T-helper 17 cell (primary cell): ENCODE measurements at regions not wholly inside any gene's neighbourhood (a gene's known extent, or its start where the extent isn't known, plus 50 kb on each side); places are given as distances from the start of the nearest gene placed in this dataset.
"Not testable (repeated sequence)": the region's sequence is repeated elsewhere in the genome, so short reads cannot be mapped to it uniquely, and the experiment has no call there.

ENCODE experiments used
- ATAC-seq: fragments of 150-1000 bp; cut with Tn5 transposase; 2 replicates; pipeline ENCODE4 v1.10.0; 2021; ENCODE audit warnings: mild to moderate bottlenecking, moderate library complexity
- DNase-seq, 3 donors: peaks; one replicate each; pipeline versions ENCODE4 v3.0.0 to v3.0.0-alpha.2; 2020 to 2021
- H3K9me3 ChIP-seq: one replicate; pipeline ENCODE4 v1.7.0; 2013; ENCODE audit warnings: low read length, mild to moderate bottlenecking; ENCODE audit not compliant: control insufficient read depth, poor library complexity, severe bottlenecking
- H3K27ac Mint-ChIP-seq: one replicate; pipeline ENCODE4 v1.8.0; 2022; ENCODE audit warnings: mild to moderate bottlenecking, moderate library complexity, mixed read lengths
- H3K27me3 Mint-ChIP-seq: one replicate; pipeline ENCODE4 v1.8.0; 2022; ENCODE audit warnings: mixed read lengths
- H3K36me3 Mint-ChIP-seq: one replicate; pipeline ENCODE4 v1.8.0; 2022; ENCODE audit warnings: low read depth, mixed read lengths
- H3K4me1 Mint-ChIP-seq: one replicate; pipeline ENCODE4 v1.8.0; 2022; ENCODE audit warnings: mild to moderate bottlenecking, mixed read lengths
- H3K4me3 Mint-ChIP-seq: one replicate; pipeline ENCODE4 v1.8.0; 2022; ENCODE audit warnings: mild to moderate bottlenecking, moderate library complexity, mixed read lengths

DNA sequence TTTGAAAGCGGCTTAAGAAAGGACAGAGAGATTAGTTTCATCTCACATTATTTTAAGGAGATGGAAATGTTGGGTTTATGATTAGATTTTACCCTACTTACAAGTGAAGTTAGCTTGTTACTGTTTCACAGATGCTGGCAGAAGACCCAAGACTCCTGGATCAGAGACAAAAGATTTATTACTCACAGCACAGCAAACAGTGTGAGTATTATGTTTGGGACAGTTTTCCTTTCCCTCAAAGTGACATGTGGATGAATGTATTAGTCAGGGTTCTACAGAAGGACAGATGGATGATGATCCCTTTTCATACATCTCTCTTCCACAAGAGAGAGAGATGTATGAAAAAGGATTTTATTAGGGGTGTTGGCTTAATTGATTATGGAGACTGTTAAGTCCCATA lies 281.8 kb upstream of the CDH2 start:
- no peak overlapping the region for H3K27ac Mint-ChIP-seq
- H3K36me3 Mint-ChIP-seq: no peaks in the 10 kb centered on the region
- H3K27me3 Mint-ChIP-seq: no peaks in the 10 kb centered on the region
- H3K4me1 Mint-ChIP-seq: no peaks in the 10 kb centered on the region
- no peaks in the 10 kb centered on the region for H3K9me3 ChIP-seq
- DNase-seq (no peak), ATAC-seq (no peak)
- H3K4me3 Mint-ChIP-seq: no peak overlapping the region

DNA sequence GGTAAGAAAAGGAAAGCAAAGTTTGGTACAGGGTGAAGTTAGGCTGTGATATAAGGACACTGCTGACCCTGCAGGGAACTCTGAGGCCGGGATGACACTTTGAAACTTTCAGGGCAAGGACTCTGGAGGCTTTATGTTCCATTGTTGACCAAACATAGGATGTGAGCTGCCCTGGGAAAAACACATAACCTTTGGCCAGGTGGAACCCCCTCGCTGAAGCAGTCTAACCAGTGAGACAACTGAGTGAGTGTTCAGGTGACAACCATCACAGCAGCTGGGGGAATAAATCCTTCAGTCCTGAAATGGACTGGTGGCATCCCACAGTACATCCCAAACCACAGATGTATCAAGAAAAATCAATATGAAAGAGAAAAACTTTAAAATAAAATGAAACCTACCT lies 280.9 kb upstream of the CDH2 start:
- H3K27ac Mint-ChIP-seq: no peak overlapping the region
- no peaks in the 10 kb centered on the region for H3K4me1 Mint-ChIP-seq
- no peaks in the 10 kb centered on the region for H3K27me3 Mint-ChIP-seq
- no peak overlapping the region for H3K4me3 Mint-ChIP-seq
- DNase-seq (no peak), ATAC-seq (no peak)
- H3K9me3 ChIP-seq: no peaks in the 10 kb centered on the region
- H3K36me3 Mint-ChIP-seq: no peaks in the 10 kb centered on the region

DNA sequence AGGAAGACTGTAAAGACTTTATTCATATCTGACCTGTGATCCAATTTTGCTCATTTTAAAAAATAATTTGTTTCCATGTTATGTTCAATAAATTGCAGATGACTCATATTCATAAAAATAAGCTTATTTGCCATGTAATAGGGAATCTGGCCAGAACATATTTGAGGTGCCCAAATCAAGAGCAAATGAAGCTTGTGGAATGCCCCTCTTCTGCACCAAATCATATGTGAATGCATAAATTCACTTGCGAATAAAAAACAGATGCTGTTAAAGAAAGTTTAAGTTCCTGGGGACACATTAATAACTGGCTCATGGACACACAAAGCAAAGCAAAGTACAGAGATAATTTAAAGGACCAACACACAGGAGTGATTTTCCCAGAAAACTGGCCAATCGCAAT lies 279.0 kb upstream of the CDH2 start:
- no peak overlapping the region for H3K4me3 Mint-ChIP-seq
- H3K9me3 ChIP-seq: no peaks in the 10 kb centered on the region
- H3K4me1 Mint-ChIP-seq: no peaks in the 10 kb centered on the region

DNA sequence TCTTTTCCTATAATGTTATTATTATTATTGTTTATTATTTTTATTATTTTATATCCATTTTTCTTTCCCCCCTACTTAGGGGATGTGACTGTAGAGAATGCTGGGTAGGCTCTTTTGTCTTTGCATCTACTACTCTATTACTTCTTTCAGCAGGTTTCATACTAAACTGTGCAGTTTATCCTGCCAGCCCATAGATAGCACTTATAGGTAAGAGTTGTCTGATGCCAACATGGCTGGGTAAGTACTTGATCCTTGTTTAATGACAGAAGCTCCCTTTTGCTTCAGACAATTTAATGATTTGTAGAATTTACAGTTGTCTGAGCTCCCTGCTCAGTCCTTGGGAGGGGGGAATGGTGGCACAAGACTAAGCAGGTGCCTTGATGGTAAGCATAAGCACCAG lies 262.9 kb upstream of the CDH2 start:
- Mint-ChIP-seq H3K27ac (no peak overlapping the region), H3K4me1 (no peaks in the 10 kb centered on the region), H3K36me3 (no peaks in the 10 kb centered on the region), H3K4me3 (no peak overlapping the region), H3K27me3 (no peaks in the 10 kb centered on the region)
- no peak for DNase-seq
- no peaks in the 10 kb centered on the region for H3K9me3 ChIP-seq
- no peak for ATAC-seq

More for the DNA sequence above, 279.0 kb upstream of the CDH2 start:
- Mint-ChIP-seq H3K27me3 (no peaks in the 10 kb centered on the region), H3K27ac (no peak overlapping the region), H3K36me3 (no peaks in the 10 kb centered on the region)
- DNase-seq: no peak
- no peak for ATAC-seq

DNA sequence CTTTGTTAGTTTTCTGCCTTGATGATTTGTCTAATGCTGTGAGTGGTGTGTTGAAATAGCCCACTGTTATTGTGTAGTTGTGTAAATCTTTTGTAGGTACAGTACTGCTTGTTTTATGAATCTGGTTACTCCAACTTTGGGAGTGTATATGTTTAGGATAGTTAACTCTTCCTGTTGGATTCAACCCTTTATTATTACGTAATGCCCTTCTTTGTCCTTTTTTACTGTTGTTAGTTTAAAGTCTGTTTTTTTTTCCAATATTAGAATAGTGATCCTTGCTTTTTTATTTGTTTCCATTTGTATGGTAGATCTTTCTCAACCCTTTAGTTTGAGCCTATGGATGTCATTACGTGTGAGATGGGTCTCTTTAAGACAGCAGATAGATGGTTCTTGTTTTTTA lies 261.5 kb upstream of the CDH2 start:
- Mint-ChIP-seq H3K4me1 (no peaks in the 10 kb centered on the region), H3K27ac (no peak overlapping the region), H3K36me3 (no peaks in the 10 kb centered on the region), H3K4me3 (no peak overlapping the region), H3K27me3 (no peaks in the 10 kb centered on the region)
- H3K9me3 ChIP-seq: no peaks in the 10 kb centered on the region
- DNase-seq (no peak), ATAC-seq (no peak)

DNA sequence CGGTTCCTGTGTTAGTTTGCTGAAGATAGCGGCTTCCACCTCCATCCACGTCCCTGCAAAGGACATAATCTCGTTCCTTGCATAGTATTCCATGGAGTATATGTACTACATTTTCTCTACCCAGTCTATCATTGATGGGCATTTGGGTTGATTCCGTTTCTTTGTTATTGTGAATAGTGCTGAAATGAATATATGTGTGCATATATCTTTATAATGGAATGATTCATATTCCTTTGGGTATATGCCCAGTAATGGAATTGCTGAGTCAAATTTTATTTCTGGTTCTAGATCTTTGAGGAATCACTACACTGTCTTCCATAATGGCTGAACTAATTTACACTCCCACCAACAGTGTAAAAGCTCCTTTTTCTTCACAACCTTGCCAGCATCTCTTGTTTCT lies 255.4 kb upstream of the CDH2 start:
- Mint-ChIP-seq H3K27me3 (no peaks in the 10 kb centered on the region), H3K4me3 (no peak overlapping the region), H3K36me3 (no peaks in the 10 kb centered on the region), H3K4me1 (no peaks in the 10 kb centered on the region), H3K27ac (no peak overlapping the region)
- DNase-seq (no peak), ATAC-seq (no peak)
- peaks cover 7% of the 10 kb centered on the region for H3K9me3 ChIP-seq

DNA sequence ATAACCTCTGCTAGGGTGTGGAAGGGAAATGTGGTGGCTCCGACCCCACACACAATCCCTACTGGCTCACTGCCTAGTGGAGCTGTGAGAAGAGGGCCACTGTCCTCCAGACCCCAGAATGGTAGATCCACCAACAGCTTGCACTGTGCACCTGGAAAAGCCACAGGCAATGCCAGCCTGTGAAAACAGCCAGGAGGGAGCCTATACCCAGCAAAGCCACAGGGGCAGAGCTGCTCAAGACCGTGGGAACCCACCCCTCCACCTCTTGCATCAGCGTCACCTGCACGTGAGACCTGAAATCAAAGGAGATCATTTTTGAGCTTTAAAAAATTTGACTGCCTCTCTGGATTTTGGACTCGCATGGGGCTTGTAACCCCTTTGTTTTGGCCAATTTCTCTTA lies 249.0 kb upstream of the CDH2 start:
- Mint-ChIP-seq H3K27ac (no peak overlapping the region), H3K36me3 (no peaks in the 10 kb centered on the region), H3K4me1 (no peaks in the 10 kb centered on the region), H3K4me3 (no peak overlapping the region), H3K27me3 (no peaks in the 10 kb centered on the region)
- DNase-seq: no peak
- ATAC-seq: no peak
- H3K9me3 ChIP-seq: no peaks in the 10 kb centered on the region

DNA sequence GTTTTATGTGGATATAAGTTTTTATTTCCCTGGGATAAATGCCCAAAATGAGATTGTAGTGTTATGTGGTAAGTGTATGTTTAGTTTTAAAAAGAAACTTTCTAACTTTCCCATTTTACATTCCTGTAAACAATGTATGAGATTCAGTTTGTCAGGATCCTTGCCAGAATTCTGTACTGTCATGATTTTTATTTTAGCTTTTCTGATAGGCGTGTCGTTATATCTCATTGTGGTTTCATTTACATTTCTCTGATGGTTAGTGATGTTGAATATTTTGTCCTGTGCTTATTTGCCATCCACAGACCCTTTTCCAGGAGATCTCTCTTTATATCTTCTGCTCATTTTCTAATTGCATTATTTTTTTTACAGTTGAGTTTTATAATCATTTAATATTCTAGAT lies 245.6 kb upstream of the CDH2 start:
- Mint-ChIP-seq H3K36me3 (no peaks in the 10 kb centered on the region), H3K27ac (no peak overlapping the region), H3K27me3 (no peaks in the 10 kb centered on the region), H3K4me1 (no peaks in the 10 kb centered on the region), H3K4me3 (no peak overlapping the region)
- no peaks in the 10 kb centered on the region for H3K9me3 ChIP-seq
- DNase-seq: no peak
- ATAC-seq: no peak

DNA sequence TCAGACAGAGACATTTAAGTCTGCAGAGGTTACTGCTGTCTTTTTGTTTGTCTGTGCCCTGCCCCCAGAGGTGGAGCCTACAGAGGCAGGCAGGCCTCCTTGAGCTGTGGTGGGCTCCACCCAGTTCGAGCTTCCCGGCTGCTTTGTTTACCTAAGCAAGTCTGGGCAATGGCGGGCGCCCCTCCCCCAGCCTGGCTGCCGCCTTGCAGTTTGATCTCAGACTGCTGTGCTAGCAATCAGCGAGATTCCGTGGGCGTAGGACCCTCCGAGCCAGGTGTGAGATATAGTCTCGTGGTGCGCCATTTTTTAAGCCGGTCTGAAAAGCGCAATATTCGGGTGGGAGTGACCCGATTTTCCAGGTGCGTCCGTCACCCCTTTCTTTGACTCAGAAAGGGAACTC lies 245.0 kb upstream of the CDH2 start:
- H3K9me3 ChIP-seq, H3K4me1 Mint-ChIP-seq, H3K27me3 Mint-ChIP-seq, H3K27ac Mint-ChIP-seq, H3K36me3 Mint-ChIP-seq, H3K4me3 Mint-ChIP-seq, ATAC-seq, DNase-seq: not testable (repeated sequence)

DNA sequence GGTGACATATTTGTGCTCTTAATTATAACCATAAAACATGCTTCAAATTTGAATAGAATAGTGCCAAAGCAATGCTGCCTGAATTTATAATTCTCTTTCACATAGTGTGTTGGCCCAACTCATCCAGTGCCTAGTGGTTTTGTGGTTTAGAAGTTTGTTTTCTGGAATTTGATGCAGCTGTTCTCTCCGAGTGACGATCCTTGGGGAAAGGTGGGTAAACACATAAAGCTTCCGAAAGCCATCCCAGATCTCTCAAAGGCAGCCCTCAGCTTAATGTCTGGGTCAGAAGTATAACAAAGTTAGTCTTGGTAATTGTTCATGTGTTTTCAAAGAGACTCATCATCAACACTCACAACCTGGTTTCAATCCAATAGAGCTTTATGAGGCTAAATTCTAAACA lies 235.6 kb upstream of the CDH2 start:
- no peak for DNase-seq
- Mint-ChIP-seq H3K4me3 (no peak overlapping the region), H3K27ac (no peak overlapping the region), H3K27me3 (no peaks in the 10 kb centered on the region), H3K4me1 (no peaks in the 10 kb centered on the region), H3K36me3 (no peaks in the 10 kb centered on the region)
- ATAC-seq: no peak
- peaks cover 3% of the 10 kb centered on the region for H3K9me3 ChIP-seq

DNA sequence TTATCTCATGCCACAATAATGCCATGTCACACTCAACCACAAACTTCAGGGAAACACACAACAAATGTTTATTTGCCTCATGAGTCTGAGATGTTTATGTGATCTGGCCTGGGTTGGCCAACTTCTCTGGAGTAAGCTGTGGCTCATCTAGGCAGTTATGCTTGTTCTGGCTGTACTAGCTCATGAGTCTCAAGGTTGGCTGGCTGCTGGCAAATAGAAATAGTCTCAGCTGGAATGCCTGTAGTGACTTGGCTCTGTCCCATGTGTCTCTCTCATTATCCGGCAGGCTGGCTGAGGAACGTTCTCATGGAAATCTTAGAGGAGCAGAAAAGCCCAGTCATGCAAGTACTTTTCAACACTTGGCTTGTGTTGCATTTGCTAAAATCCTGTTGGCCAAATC lies 234.9 kb upstream of the CDH2 start:
- Mint-ChIP-seq H3K27me3 (no peaks in the 10 kb centered on the region), H3K27ac (no peak overlapping the region), H3K4me1 (no peaks in the 10 kb centered on the region), H3K4me3 (no peak overlapping the region), H3K36me3 (no peaks in the 10 kb centered on the region)
- no peak for DNase-seq
- peaks cover 3% of the 10 kb centered on the region for H3K9me3 ChIP-seq
- ATAC-seq: no peak

DNA sequence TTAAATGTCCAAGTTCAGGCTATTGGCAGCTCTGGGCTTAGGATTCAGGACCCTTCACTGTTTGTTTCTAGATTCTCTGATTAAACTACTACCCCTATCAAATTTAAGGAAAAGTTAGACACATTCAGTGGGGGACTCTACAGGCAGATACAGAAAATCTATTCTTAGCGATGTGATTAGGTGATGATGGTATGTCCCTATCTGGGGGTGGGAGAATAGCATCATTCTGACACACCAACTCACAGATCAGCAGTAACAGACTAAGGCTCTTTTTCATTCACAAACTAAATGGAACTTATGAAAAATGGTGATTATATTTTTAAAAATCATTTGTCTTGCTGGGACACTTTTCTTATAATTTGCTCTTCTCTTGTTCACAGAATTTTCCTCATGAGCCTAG lies 232.9 kb upstream of the CDH2 start:
- no peaks in the 10 kb centered on the region for H3K27me3 Mint-ChIP-seq
- H3K9me3 ChIP-seq: peaks cover 3% of the 10 kb centered on the region
- DNase-seq (no peak), ATAC-seq (no peak)
- H3K27ac Mint-ChIP-seq: no peak overlapping the region
- H3K4me3 Mint-ChIP-seq: no peak overlapping the region
- no peaks in the 10 kb centered on the region for H3K36me3 Mint-ChIP-seq
- H3K4me1 Mint-ChIP-seq: no peaks in the 10 kb centered on the region

DNA sequence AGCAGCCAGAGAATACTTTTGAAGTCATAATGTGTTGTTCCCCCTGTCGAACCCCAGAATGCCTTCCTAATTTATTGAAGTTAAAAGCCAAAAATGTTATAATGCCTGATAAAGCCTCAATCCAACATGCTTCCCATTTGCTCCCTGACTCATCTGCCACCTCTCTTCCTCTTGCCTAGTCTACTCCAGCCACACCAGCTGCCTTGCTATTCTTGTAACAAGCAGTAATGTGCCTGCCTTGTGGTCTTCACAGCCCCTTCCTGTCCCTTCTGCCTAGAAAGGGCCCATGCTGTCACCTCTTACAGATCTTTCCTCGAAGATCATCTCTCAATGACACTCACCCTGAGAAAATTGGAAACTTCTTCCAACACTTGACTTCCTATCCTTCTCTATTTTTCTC lies 231.6 kb upstream of the CDH2 start:
- Mint-ChIP-seq H3K36me3 (no peaks in the 10 kb centered on the region), H3K27ac (no peak overlapping the region), H3K4me1 (no peaks in the 10 kb centered on the region), H3K4me3 (no peak overlapping the region), H3K27me3 (no peaks in the 10 kb centered on the region)
- DNase-seq (no peak), ATAC-seq (no peak)
- H3K9me3 ChIP-seq: peaks cover 3% of the 10 kb centered on the region

DNA sequence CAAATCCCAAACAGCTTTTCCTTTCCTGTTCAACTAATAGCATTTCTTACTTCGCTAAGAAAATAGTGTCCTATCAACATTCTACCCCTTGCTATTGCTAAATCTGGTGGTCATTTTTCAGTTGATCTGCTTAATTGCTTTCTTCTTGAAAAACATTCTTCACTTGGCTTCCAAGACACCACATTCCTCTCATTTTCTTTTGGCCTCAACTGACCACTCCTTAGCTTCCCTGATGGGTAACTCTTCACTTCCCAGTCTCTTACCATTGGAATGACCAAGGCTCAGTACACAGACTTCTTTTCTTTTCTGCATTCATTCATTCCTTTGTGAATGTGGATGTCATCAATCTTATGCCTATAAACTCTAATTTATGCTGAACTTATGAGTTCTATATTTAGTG lies 230.8 kb upstream of the CDH2 start:
- ATAC-seq (no peak), DNase-seq (no peak)
- Mint-ChIP-seq H3K4me1 (no peaks in the 10 kb centered on the region), H3K36me3 (no peaks in the 10 kb centered on the region), H3K27me3 (no peaks in the 10 kb centered on the region), H3K27ac (no peak overlapping the region), H3K4me3 (no peak overlapping the region)
- H3K9me3 ChIP-seq: no peaks in the 10 kb centered on the region

DNA sequence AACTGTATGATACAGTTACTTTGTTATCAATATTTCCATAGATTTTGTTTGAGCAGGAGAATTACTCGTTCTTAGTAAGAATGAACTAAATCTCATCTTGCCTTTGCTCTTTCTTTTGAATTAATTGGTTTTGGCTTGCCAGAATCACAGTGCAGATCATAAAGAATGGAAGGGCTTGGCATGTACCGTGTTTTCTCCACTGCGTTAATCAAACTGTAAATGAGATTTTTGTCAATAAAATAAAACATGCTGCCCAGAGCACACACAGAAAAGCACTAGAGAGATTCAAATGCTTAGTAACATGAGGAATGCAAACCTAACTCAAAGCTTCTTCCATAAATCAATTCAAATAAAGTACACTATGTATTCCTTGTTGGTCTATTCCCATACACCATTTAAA lies 229.6 kb upstream of the CDH2 start:
- DNase-seq: no peak
- Mint-ChIP-seq H3K27me3 (no peaks in the 10 kb centered on the region), H3K36me3 (no peaks in the 10 kb centered on the region), H3K4me3 (no peak overlapping the region), H3K27ac (no peak overlapping the region), H3K4me1 (no peaks in the 10 kb centered on the region)
- no peaks in the 10 kb centered on the region for H3K9me3 ChIP-seq
- no peak for ATAC-seq
